GM10248 (cell line): ENCODE measurements at regions not wholly inside any gene's neighbourhood (a gene's known extent, or its start where the extent isn't known, plus 50 kb on each side); places are given as distances from the start of the nearest gene placed in this dataset.

Experiments
- CTCF ChIA-PET: fragments of 300-600 bp; sonication (Branson Sonifier 250); formaldehyde crosslinking; extraction: SDS; loops from one replicate; lab custom pipeline; 2021; ENCODE audit warnings: antibody characterized with exemption; lab: Yijun Ruan, JAX
- POLR2A ChIA-PET: fragments of 350-650 bp; sonication (Branson Sonifier 250); formaldehyde crosslinking; extraction: SDS; loops from one replicate; lab custom pipeline; 2020; ENCODE audit warnings: antibody characterized with exemption; lab: Yijun Ruan, JAX
- DNase-seq: peaks from one replicate; pipeline ENCODE4 v3.0.0; 2012; ENCODE audit errors: extremely low spot score
- TF ChIP-seq, protein P1 (sequence below): IDR thresholded peaks from 2 replicates; pipeline ENCODE4 v1.5.1; 2012; ENCODE audit warnings: mild to moderate bottlenecking, low read depth; ENCODE audit errors: extremely low read depth, missing control alignments, control extremely low read depth

DNA sequence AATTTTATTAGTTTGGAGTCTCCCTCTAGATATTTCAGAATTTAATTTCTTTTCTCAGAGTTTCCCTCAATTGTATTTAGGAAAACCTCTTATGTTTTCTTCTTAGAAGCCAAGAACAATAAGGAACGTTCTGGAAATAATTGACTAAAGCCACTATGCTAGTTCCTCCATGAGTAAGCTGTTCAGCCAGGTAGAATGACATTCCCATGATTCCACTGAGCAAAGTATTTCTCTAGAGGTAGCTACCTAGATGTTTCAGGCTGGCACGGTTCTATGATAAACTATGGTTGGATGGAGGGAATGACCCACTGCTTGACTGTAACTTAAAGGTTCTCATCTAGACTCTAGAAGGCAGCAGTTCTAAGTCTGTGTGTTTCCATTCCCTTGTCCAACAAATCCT is 62.4 kb downstream of the CLDN17 start:
- TF ChIP-seq, protein P1, sequence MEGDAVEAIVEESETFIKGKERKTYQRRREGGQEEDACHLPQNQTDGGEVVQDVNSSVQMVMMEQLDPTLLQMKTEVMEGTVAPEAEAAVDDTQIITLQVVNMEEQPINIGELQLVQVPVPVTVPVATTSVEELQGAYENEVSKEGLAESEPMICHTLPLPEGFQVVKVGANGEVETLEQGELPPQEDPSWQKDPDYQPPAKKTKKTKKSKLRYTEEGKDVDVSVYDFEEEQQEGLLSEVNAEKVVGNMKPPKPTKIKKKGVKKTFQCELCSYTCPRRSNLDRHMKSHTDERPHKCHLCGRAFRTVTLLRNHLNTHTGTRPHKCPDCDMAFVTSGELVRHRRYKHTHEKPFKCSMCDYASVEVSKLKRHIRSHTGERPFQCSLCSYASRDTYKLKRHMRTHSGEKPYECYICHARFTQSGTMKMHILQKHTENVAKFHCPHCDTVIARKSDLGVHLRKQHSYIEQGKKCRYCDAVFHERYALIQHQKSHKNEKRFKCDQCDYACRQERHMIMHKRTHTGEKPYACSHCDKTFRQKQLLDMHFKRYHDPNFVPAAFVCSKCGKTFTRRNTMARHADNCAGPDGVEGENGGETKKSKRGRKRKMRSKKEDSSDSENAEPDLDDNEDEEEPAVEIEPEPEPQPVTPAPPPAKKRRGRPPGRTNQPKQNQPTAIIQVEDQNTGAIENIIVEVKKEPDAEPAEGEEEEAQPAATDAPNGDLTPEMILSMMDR = no peak
- no peak for DNase-seq
- CTCF ChIA-PET = no interaction called here
- POLR2A ChIA-PET = no interaction called here

DNA sequence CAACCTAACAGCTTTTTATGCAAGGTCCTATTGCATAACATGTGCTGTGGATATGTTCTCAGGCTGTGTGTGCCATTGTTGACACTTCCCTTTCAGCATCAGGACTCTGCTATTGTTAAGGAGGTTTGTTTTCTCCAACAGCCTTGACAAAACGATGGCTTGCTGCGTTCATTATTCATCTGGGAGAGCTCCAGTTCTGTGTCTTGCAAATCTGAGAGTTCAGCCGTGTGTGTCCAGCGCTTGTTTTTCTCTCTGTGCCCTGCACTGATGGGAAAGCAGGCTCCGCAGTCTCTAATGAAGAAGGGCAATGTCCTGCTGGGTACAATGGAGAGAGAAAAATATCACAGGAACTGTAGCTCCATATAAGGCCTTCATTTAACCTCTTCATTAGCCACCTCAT is 63.7 kb downstream of the CLDN17 start:
- no peak for DNase-seq
- TF ChIP-seq, protein P1 = no peak
- POLR2A ChIA-PET = no interaction called here
- CTCF ChIA-PET = no interaction called here

DNA sequence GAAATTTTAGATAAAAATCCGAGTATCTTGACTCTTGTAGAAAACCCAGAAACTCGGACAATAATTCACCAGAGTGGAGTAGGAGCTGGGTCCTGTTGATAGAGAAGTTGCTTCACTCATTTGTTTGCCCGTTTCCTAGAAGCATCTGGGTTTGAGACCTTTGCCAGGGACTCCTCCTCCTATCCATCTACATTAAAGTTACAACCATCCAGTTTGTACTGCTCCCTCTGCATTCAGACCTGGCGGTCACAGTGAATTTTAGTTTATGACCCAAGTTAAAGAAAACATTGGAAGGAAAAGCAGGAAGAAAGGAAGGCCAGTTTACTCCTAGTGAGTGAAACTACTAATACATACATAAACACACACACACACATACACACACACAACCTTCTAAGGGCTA is 64.6 kb downstream of the CLDN17 start:
- no peak for DNase-seq
- POLR2A ChIA-PET = no interaction called here
- CTCF ChIA-PET = no interaction called here
- TF ChIP-seq, protein P1 = no peak

DNA sequence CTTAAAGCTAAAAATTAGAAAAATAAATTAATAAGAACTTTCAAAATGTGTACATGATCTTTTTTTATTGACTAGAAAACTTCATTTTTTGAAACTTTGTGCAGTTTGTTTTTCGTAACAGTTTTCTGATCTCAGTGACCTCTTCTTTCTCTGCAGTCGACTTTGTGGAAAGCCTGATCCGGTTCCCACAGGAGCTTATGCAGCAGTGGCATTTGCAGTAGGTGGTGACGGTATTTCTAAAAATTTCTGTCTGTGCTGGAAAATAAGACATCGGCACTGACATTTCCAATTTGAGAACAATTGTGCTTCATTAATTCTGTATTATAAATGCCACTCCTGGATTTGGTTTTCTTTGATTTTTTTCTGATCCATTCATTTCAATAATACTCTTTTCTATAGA is 68.8 kb downstream of the CLDN17 start:
- no peak for DNase-seq
- TF ChIP-seq, protein P1 = no peak
- ChIA-PET CTCF (no interaction called here), POLR2A (no interaction called here)

DNA sequence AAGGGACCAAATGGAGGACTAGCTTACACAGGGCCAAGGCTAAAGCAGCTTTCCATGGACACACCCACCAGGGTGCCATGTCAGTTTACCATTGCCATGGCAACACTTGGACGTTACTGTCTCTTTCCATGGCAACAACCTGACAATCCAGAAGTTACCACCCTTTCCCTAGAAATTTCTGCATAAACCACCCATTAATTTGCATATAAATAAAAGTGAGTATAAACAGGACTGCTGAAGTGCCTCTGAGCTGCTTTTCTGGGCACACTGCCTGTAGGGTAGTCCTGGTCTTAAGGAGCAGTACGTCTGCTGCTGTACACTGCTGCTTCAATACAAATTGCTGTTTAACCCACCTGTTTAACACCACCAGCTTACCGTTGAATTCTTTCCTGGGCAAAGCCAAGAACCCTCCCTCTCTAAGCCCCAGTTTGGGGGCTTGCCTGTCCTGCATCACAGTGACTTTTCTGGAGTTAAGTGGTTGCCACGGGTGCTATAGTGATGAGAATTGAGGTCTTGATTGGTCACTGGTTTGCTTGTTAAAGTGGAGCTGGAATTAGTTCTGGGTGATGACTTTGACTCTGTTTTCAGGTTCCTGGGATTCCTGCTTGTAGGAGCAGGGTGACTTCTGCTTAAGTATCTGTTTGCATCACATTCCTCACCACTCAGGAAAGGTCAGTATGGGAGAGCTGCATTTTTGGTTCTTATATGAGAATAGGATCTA is 83.2 kb downstream of the CLDN17 start:
- TF ChIP-seq, protein P1 = no peak
- ChIA-PET POLR2A (no interaction called here), CTCF (interaction anchor here (1.4 kb wide), 1 partner anchor 40 kb away, joined by 3 read pairs; no protein-coding TSS in a partner anchor)
- DNase-seq = no peak

- ChIA-PET POLR2A (no interaction called here), CTCF (interaction anchor here (1.2 to 1.5 kb wide), 5 partner anchors 9 to 1500 kb away, joined by 3 to 4 read pairs (median 3); no protein-coding TSS in a partner anchor)
- DNase-seq = no peak
- TF ChIP-seq, protein P1 = no peak
Observed at GRCh38 chr21:30081506-30081905, 85.1 kb downstream of the CLDN17 start.
